ENCODE measurements at regions not wholly inside any gene's neighbourhood (a gene's known extent, or its start where the extent isn't known, plus 50 kb on each side); places are given as distances from the start of the nearest gene placed in this dataset.
"Not testable (repeated sequence)": the region's sequence is repeated elsewhere in the genome, so short reads cannot be mapped to it uniquely, and the experiment has no call there.

- intact Hi-C loops (cut with DNase I) = no loop called here
- no peak for ATAC-seq
- DNase-seq (ENCODE audit: low spot score) = no peak
These were observed 571.7 kb downstream of the KCTD16 start for GRCh38 chr5:144742361-144742760.

GRCh38 chr5:144731786-144732185 lies 561.1 kb downstream of the KCTD16 start:
- DNase-seq (ENCODE audit: low spot score) (no peak), ATAC-seq (no peak)
- intact Hi-C loops (cut with DNase I) = no loop called here

DNA sequence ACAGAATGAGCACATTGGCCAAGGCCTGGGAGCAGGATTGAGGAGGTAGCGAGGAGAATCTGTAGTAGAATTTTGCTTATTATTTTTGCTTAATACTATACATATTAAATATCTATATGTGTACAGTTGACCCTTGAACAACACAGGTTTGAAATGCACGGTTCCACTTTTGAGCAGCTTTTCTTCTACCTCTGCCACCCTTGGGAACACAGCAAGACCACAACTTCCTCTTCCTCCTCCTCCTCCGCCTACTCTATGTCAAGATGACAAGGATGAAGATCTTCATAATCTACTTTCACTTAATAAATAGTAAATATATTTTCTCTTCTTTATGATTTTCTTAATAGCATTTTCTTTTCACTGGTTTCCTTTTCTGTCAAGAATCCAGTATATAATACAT lies 541.4 kb downstream of the KCTD16 start:
- no peak for DNase-seq (ENCODE audit: low spot score)
- no peak for ATAC-seq
- intact Hi-C loops (cut with DNase I) = no loop called here

- DNase-seq (ENCODE audit: low spot score) = no peak
- intact Hi-C loops (cut with DNase I) = no loop called here
- ATAC-seq = no peak
These were observed 540.5 kb downstream of the KCTD16 start for GRCh38 chr5:144711172-144711571.

- ATAC-seq (no peak), DNase-seq (ENCODE audit: low spot score) (no peak)
- intact Hi-C loops (cut with DNase I) = no loop called here
These were observed 540.0 kb downstream of the KCTD16 start for GRCh38 chr5:144710637-144711036.

DNA sequence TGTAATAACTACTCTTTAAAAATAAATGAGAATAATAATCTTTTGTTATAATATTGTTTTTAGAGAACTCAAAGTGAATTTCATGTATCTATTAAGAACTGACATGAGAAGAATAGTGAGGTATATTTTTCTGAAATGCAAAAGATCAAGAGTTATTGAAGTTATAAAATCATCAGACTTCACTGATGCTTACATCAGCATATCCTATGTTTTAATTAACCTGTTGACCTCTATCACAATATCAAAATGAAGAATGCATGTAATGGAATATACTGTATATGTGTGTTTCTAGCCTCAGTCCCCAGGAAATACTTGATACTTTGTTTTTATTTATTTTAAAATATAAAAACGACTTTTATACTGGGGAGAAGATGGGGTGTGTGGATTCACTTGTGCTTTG lies 533.1 kb downstream of the KCTD16 start:
- ATAC-seq (no peak), DNase-seq (ENCODE audit: low spot score) (no peak)
- intact Hi-C loops (cut with DNase I) = no loop called here

- DNase-seq (ENCODE audit: low spot score) (no peak), ATAC-seq (no peak)
- intact Hi-C loops (cut with DNase I) = no loop called here
These were observed 527.8 kb downstream of the KCTD16 start for GRCh38 chr5:144698484-144698883.

- peak; percentile 57 for ATAC-seq
- intact Hi-C loops (cut with DNase I) = no loop called here
- no peak for DNase-seq (ENCODE audit: low spot score)
These were observed 527.2 kb downstream of the KCTD16 start for GRCh38 chr5:144697847-144698262.

- ATAC-seq (no peak), DNase-seq (ENCODE audit: low spot score) (no peak)
- intact Hi-C loops (cut with DNase I) = no loop called here
These were observed 521.3 kb downstream of the KCTD16 start for GRCh38 chr5:144691936-144692335.

DNA sequence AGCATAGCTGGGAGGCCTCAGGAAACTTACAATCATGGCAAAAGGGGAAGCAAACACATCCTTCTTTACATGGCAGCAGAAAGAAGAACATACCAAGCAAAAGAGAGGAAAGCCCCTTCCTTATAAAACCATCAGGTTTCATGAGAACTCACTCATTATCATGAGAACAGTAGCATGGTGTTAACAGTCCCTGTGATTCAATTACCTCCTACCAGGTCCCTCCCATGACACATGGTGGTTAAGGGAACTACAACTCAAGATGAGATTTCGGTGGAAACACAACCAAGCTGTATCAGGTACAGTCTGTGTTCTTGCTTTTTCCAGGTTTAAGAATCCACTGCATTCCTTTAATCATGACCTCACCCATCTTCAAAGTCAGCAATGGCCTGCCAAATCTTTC lies 514.2 kb downstream of the KCTD16 start:
- ATAC-seq = no peak
- intact Hi-C loops (cut with DNase I) = no loop called here
- DNase-seq (ENCODE audit: low spot score) = no peak

DNA sequence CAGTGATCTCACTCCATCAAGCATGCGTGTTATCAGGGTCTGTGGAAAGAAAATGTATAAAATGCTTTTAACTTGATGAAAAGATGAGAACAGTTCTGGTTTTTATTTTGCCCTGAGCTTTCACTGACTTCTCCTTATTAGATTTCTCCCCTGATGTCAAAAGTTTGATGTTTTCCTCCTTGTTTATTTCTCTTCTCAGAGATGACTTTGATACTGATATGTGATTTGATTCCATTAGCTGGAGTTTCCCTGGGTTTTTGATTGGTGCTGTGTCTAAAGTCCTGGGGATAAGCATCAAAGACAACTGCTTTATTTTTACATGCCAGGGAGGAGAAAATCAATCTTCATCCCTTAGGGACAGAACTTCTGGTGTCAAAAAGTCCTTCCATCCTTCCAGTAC lies 510.0 kb downstream of the KCTD16 start:
- intact Hi-C loops (cut with DNase I) = no loop called here
- DNase-seq (ENCODE audit: low spot score) (no peak), ATAC-seq (no peak)

DNA sequence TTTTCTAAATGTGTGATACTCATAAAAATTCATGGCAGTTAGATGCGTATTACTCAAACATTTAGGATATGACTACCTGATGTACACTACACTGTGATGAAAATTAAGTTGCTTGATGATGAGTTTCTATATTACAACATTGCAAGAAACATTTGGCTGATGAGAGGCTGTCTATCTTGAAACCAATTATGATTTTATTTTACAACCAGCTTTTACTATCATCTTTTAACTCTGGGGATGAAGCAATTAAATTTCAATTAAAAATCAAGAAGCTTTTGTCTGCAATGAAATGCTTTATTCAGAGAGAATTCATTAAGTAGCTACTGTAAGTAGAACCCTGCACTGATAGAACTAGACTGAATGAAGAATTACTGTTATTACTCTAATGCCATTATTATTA lies 500.4 kb downstream of the KCTD16 start:
- DNase-seq (ENCODE audit: low spot score) = no peak
- no peak for ATAC-seq
- intact Hi-C loops (cut with DNase I) = no loop called here

- DNase-seq (ENCODE audit: low spot score) = no peak
- intact Hi-C loops (cut with DNase I) = no loop called here
- no peak for ATAC-seq
These were observed 489.1 kb downstream of the KCTD16 start for GRCh38 chr5:144659634-144660227.

DNA sequence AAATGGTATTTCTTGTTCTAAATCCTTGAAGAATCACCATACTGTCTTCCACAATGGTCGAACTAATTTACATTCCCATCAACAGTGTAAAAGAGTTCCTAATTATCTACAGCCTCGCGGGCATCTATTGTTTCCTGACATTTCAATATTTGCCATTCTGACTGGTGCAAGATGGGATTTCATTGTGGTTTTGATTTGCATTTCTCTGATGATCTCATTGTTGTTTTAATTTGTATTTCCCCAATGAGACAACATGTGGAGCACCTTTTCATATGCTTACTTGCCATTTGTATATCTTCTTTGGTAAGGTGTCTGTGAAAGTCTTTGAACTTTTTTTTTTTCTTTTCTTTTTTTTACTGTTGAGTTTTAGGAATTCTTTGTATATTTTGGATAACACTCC lies 473.6 kb downstream of the KCTD16 start:
- ATAC-seq (no peak), DNase-seq (ENCODE audit: low spot score) (no peak)
- intact Hi-C loops (cut with DNase I) = no loop called here

DNA sequence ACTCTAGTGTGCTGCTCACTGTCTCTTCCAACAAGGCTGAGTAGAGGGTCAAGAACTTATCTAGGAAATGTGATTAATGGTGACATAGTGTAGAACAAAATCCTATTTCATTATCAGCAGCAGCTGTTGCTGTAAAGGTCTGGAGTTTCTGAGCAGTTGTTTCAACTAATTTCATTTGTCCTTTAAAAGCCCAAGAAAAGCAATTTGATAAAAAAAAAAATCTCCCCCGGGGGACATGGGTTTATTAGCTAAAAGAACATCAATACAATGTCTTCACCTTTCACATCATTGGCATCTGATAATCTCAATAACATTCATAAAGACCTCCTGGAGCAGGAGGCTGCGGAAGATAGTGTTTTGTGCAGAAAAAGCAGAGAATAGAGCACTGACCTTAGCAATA lies 468.1 kb downstream of the KCTD16 start:
- no peak for DNase-seq (ENCODE audit: low spot score)
- no peak for ATAC-seq
- intact Hi-C loops (cut with DNase I) = no loop called here

- DNase-seq (ENCODE audit: low spot score) = no peak
- no peak for ATAC-seq
- intact Hi-C loops (cut with DNase I) = no loop called here
These were observed 463.5 kb downstream of the KCTD16 start for GRCh38 chr5:144634138-144634537.

- DNase-seq (ENCODE audit: low spot score) (no peak), ATAC-seq (no peak)
- intact Hi-C loops (cut with DNase I) = no loop called here
These were observed 427.9 kb downstream of the KCTD16 start for GRCh38 chr5:144598451-144599068.

DNA sequence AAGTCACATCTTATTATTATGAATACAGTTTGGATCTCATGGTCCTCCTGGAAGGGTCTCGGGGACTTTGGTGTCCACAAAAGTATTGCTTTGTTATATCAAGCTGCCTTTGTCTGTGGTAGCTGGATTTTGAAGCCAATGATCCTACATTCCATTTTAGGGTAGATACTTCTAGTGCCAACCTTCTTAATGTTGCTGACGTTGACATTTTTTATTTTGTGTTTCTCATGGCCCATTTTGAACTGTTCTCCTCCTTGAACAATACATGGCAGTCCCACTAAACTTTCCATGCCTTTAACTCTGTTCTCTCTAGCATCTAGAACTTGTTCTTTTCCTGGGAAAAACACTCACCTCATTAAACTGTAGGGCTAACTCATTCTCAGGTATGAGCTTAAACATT lies 425.8 kb downstream of the KCTD16 start:
- intact Hi-C loops (cut with DNase I) = no loop called here
- DNase-seq (ENCODE audit: low spot score) (no peak), ATAC-seq (no peak)

GRCh38 chr5:144594919-144595318 lies 424.2 kb downstream of the KCTD16 start:
- no peak for DNase-seq (ENCODE audit: low spot score)
- intact Hi-C loops (cut with DNase I) = no loop called here
- no peak for ATAC-seq

GRCh38 chr5:144594234-144594633 lies 423.6 kb downstream of the KCTD16 start:
- DNase-seq (ENCODE audit: low spot score); ATAC-seq; intact Hi-C loops (cut with DNase I): not testable (repeated sequence)

- no peak for ATAC-seq
- DNase-seq (ENCODE audit: low spot score) = no peak
- intact Hi-C loops (cut with DNase I) = no loop called here
These were observed 415.0 kb downstream of the KCTD16 start for GRCh38 chr5:144585681-144586080.

Measured in sciatic nerve (tissue), 2 donors.